ENCODE measurements at regions not wholly inside any gene's neighbourhood (a gene's known extent, or its start where the extent isn't known, plus 50 kb on each side); places are given as distances from the start of the nearest gene placed in this dataset.

- no peak for TF ChIP-seq EZH2 (IDR thresholded peaks at IDR 0.05)
- TF ChIP-seq, protein P1, sequence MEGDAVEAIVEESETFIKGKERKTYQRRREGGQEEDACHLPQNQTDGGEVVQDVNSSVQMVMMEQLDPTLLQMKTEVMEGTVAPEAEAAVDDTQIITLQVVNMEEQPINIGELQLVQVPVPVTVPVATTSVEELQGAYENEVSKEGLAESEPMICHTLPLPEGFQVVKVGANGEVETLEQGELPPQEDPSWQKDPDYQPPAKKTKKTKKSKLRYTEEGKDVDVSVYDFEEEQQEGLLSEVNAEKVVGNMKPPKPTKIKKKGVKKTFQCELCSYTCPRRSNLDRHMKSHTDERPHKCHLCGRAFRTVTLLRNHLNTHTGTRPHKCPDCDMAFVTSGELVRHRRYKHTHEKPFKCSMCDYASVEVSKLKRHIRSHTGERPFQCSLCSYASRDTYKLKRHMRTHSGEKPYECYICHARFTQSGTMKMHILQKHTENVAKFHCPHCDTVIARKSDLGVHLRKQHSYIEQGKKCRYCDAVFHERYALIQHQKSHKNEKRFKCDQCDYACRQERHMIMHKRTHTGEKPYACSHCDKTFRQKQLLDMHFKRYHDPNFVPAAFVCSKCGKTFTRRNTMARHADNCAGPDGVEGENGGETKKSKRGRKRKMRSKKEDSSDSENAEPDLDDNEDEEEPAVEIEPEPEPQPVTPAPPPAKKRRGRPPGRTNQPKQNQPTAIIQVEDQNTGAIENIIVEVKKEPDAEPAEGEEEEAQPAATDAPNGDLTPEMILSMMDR (IDR thresholded peaks at IDR 0.05): no peak
These were observed 293.7 kb downstream of the BTBD3 start for GRCh38 chr20:12211361-12211760.
